NCI-H82 treated with DMSO at 0.1 percent for 48 hours (cell line): ENCODE measurements at regions not wholly inside any gene's neighbourhood (a gene's known extent, or its start where the extent isn't known, plus 50 kb on each side); places are given as distances from the start of the nearest gene placed in this dataset.

Experiments used
- DNase-seq: peaks from one replicate; lab custom pipeline; 2025; ENCODE audit not compliant: unreplicated experiment; lab: John Stamatoyannopoulos, UW

DNA sequence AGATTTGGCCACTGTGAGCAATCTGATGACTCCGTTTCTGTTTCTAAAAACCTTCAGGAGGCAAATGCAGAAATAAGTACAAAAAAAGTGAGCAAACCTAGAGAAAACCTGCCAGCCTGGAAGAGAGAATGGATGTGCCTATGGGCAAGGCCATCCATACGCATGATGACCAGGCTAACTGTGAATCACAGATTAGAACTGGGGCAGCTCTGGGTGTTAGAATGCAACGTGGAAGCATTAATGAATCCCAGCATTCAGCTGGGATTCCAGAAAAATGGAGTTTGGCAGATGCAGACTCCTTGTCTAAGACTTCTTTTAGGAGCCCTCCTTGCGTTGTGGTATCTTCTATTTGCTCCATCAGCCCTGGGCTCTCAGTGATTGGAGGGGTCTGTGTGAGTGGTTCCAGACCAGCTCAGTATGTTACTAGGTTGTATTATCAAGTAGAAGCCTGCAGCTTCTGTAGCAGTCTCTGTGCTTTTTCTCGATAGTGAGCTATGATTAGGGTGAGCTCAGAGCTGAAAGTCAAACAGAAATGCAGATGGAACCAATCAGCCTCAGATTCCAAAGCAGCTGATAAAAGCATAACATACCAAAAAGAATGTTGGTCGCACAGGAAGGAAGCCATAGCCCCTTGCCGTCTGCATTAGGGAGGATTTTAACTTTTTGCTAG is 154.0 kb downstream of the PSMG1 start:
- no peak for DNase-seq

DNA sequence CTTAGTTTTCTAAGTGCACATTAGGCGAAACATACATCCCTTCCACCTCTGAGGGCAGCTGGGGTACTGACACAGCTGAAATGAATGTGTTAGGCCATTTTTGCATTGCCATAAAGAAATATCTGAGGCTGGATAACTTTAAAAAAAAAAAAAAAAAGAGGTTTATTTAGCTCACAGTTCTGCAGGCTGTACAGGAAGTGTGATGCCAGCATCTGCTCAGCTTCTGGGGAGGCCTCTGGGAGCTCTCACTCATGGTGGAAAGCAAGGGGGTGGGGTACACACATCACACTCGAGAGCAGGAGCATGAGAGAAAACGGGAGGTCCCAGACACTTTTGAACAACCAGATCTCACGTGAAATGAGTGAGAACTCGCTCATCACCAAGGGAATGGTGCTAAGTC is 158.1 kb downstream of the PSMG1 start:
- no peak for DNase-seq

DNA sequence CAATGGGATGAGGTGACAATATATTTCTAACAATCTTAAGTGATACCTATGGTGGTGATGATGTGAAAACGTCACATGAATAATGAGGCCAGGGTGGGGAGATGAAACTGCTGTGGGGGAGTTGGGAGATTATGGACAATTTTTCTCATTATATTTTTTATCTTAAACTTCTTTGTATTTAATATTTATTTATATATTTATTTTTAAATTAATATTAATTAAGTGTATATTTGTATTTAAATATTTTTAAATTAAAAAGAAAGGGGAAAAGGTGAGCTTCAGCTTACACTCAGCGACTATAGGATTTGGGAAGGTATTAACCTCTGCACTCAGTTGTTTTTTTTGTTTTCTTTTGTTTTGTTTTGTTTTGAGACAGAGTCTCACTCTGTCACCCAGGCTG is 158.7 kb downstream of the PSMG1 start:
- no peak for DNase-seq

DNA sequence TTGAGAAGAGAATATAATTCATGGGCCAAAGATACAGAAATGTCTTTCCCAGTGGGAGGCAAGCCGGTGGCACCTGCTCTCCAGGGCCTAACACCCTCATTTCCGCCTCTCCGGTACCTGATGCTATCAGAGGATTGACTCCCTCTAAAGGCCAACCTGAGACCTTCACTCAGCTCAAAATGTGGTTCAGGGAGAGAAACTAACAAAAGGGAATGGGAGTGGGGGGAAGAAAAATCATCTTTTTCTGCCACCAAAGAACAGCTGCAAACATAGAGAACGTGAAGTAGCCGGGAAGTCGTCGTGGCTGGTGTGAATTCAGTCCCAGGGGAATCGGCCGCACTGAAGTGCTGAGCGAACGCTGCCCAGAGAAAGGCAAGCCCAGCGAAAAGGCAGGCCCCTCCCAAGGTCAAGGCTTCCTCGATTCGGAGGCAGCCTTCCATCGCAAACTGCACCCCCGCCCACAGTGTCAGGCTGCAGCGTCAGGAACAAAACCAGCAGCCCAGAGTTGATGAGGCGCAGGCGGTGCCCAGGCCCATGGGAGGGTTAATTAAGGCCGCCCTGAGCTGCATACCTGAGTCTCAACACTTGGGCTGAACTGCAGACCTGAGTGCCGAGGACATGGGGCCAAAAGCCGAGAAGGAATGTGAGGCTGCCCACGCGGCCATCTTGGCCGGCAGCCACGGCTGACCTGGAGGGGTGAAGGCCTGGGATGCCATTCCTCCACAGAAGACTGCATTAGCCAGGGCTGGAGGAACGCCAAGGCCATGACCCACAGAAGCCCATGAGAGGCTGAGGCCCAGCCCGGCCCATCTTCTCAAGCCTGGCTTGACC is 160.2 kb downstream of the PSMG1 start:
- DNase-seq: no peak

DNA sequence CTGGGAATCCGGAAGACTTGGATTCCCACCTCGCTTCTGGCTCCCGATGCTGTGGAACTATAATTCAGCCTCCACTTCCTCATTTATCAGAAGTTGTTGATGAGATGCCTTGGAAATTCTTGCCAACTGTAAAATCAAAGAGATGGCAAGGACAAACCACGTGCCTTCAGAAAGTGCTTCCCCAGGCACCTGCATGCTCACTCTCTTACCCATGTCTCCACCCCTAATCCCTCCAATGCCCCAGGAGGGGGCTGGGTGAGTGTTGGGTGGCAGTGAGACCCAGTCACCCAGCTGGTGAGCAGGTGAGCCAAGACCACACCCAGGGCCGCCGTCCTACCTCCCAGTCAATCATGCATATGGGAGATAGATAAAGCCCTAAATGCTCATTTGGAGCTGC is 160.8 kb downstream of the PSMG1 start:
- DNase-seq: no peak

DNA sequence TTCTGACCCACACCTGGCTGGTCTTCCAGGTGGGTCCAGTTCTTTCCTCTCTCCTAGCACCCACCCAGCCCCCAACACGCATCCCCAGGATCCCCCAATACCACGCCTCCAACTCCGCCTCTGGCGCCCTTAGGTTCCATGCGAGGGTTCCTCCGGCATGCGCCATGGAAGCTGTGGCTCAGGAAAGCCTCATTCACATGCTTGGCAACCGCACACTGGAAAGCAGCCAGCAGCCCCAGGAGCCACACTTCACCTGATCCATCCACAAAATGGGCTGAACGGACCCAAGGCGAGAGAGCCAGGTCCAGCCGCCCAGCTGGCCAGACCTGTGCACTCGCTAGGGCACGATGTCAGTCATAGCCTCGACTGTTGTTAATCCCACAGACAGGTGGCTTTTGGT is 161.2 kb downstream of the PSMG1 start:
- no peak for DNase-seq

DNA sequence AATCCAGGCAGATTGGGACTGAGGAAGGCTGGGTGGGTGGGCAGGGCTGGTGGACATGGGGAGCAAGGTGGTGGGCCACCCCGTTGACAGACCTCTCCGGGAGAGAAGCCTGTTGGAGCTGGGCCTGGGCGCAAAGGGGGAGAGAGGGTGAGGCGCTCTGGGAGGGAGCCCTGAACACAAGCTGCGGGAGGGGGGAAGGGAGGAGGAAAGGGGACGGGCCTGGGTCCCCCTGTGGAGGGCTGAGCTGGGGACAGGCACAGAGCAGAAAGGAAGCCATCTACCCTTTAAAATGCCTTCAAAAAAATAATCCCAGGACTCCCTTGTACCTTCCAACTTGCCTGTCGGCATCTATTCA is 161.8 kb downstream of the PSMG1 start:
- DNase-seq: no peak

DNA sequence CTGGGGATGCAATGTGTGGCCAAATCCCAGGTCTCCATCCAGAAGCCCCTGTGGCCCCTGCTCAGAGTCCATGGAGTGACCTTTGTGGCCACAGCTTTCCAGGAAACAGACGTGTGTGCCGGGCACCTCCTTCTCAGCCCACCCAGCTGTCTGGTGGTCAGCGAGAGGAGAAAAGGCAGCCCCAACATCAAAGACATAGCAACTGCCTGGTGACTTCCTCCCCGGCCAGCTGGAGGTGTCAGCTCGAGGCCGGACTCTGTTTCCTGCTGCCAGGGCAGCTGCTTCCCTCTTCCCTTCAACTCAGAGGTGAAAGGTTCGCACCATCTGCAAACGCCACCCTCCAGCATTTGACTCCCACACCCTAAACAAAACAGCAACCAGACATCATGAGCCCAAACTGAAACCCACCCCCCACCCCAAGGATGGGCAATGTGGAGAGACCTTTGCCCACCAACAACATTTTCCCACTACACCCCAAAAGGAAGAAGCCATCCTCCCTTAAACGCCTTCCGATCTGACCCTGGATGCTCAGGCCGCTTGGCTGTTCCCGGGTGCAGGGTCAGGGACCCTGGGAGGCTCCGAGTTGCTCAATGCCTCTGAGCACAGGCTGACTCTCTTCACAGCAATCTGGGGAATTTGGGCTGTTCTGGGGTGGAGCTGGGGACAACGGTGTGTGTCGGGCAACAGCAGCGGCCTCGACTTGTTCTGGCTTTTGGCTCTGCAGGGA is 162.3 kb downstream of the PSMG1 start:
- no peak for DNase-seq

DNA sequence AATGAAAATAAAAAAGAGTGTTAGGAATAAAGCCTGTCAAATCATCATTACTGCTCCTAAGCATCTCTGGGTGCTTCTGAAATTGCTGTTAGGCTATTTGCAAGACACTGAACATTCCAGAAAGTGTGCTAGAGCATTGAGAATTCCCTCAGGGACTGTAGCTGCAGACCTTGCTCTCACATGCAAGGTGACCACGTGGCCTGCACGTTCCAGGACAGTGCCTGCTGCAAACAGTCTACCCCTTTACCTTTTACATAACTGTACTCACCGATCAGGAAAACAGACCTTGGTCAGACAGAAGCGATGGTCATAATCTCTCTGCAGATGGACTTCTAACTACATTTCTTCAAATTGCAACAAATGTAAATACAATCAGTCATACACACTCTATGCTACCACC is 164.5 kb downstream of the PSMG1 start:
- no peak for DNase-seq

DNA sequence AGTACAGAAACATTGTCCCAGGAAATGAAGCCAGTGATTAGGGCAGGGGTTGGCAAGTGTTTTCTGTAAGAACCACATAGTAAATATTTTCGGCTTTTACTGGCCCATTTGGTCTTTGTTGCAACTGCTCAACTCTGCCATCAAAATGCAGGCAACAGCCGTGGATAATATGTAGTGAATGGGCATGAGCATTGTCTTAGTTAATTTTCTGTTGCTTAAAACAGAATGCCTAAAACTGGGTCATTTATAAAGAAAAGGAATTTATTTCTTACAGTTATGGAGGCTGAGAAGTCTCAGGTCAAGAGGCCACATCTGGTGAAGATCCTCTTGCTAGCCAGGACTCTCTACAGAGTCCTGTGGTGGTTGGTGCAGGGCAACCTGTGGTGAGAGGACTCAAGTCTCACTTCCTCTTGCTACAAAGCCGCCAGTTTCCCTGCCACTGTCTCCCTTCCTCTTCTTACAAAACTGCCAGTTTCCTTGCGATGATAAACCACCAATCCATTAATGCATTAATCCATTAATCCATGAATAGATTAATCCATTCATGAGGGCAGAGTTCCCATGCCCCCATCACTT is 166.4 kb downstream of the PSMG1 start:
- no peak for DNase-seq

DNA sequence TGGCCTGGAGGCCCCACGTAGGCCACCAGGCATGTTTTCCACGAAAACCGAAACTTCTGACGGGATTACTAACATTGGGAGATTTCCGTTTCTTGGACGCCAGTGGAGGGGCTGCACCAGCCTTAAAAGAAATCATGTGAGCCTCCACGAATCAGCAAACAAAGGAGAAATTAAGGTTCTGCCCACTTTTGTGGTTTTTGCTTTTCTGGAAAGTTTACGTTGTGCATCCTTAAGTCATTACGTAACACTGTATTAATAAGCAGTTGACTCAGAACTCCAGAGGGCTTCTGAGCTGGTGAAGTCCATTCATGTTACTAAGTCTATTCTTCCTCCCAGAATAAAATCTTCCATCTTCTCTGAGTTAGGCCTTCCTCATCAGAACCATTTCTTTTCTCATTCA is 168.5 kb downstream of the PSMG1 start:
- no peak for DNase-seq

DNA sequence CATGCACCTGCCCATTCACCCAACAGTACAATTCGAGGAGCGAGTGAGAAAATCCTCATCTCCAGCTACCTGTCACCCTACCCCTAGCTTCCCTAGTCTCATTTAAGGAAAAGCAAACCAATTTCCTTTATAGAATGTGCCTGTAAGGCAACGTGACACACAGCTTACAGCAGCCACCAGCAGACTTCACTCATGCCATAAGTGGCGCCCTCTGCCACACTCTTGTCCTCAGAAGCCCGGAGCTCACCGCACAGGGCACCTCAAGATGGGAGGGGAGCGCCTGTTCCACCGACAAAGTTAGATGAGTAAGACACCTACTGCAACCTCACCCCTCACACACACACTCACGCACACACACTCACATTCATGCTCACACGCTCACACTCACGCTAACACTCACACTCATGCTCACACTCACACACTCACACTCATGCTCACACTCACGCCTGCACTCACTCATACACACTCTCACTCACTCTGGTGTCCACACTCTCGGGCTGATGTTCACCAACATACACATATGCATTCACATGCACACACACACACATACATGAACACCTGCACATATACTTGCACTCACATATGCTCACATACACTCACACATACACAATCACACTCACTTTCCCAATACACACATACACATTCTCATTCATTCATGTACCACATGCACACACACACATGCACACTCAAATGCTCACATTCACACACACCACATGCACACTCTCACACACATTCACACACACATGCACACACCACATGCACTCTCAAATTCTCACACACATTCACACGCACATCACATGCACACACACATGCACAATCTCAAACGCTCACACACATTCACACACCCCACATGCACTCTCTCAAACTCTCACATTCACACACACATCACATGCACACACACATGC is 170.7 kb downstream of the PSMG1 start:
- DNase-seq: no peak

DNA sequence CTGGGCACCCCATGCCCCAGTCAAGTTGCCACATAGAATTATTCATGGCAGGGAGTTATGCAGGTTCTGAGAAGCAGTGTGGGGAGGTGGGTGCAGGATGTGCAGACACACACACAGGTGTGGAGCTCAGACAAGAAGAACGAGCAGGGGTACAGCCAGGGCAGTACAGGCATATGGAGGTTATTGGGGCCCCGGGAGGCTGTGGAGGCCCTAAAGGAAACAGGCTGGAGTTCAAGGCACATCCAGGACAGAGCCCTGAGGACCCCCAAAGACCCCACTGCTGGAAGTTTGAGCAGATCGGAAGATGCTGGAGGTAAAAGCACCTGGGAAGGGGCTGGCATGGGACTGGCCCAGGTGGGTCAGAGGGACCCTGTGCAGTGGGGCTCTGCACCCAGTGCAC is 171.3 kb downstream of the PSMG1 start:
- DNase-seq: no peak

DNA sequence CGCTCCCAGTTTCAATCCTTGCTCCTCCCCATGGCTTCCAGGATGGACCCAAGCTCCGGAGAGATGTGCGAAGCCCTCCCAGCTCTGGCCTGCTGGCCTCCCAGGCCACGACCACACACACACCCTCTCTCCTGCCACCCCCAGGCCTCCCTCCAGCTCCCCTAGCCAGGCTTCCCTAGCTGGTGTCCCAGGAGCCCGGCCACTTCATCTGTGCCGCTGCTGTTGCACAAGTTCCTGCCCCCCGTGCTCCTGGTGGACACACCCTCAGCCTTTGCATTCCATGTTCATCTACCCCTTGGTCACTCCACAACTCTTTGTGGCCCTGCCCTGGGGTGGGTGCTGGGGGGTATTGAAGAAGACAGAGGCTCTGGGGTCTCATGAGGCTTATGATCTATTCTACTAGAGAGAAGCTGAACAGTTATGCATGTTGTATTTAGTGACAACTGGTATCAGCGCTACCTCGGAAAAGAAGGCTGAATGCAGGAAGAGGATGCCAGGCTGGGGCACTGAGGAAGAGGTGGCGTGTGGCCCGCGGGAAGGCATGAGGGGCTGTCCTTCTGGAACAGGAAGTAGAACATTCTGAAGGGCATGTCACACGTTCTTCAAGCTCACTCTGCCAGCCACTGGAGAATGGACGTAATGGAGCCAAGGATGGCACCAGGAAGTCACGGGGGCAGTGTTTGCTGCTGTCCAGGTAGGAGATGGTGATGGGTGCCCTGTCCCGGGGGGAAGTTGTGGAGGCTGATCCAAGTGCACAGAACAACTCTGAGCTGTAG is 172.4 kb downstream of the PSMG1 start:
- no peak for DNase-seq

DNA sequence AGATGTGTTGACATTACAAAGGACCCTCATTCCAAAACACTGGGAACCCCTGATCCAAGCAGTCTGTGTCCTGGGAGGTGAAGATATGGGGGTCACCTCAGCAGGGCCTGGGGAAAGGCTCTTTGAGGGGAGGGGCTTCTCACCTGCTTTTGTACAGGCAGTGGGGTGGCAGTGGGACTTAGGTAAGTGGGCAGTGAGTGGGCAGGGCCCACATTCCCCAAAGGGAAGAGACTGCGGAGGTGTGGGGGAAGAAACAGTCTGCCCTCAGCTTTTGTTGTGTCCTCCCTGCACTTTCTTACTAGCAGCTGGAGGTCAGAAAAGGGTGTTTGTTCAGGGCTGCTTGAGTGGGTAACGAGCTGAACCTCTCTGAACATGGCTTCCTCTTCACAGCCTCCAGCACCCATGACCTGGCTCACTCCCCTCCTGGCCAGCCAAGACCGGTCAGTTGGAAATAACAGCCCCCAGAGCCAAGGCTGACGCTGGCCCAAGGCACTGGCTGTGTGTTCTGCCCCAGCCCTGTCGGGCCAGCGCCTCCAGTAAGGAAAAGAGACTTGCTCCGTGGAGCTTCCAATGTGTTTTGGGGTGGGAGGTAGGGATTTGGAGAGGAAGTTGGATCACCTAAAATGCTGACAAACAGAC is 173.5 kb downstream of the PSMG1 start:
- no peak for DNase-seq

DNA sequence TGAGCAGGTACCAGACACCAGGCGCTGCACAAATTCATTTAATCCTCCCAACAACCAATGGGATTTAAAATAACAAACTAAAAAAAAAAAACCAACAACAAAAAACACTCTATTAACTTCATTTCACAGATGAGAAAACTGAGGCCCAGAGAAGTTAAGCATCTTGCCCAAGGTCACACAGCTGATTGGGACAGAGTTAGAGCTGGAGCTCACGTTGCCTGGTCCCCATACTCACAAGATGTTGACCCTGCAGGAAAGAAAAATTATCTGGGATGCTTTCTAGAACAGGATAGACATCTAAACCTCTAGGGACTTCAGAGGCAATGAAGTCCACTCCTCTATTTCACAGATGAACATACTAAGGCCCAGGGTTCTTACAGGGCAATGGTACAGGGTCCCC is 175.3 kb downstream of the PSMG1 start:
- no peak for DNase-seq

DNA sequence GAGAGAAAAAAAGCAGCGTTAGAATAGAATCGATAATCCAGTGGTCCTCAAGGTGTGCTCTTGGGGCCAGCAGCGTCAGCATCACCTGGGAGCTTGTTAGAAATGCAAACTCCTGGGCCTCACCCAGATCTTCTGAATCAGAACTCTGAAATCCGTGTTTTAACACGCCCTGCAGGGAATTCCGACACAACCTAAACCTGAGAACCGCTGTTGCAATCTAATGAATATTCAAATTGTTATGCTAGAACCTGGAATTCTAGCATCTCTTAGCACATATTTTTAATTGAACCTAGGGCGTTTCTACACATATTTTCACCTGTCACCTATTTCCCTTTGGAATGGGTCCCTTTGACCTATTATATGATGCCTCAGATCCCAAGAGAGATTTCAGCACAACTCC is 175.7 kb downstream of the PSMG1 start:
- DNase-seq: no peak

DNA sequence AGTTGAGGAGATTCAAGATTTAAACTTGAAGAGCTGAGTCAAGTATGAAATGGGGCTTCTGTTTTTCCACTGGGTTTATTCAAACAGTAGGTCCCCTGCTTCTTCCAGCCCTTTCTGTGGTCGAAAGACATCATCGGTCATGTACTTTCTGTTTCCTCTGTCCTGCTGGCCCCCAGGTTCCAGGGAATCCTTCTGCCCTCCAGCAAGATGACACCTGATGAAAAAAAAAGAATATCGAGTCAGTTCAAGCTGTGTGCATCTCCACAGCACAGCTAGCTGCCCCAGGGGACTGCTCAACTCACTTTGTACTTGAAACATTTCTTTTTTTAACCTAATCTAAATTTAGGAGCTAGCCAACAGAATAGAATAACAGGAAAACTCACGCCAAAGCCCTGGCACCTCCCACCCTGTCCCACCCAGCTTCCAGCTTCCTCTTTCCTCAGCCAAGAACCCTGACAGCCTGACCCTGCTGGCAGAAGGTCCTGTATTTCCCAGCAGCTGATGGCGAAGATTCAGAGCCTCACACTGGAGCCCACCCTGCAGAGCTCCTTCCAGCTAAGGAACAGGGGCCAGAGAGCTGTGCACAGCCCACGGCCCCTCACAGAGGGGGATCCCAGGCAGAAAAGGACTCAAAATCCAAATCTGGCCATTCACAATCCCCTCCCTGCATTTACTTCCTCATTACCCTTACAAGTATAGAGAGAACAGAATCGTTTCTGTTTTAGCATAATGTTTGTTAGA is 176.5 kb downstream of the PSMG1 start:
- no peak for DNase-seq

DNA sequence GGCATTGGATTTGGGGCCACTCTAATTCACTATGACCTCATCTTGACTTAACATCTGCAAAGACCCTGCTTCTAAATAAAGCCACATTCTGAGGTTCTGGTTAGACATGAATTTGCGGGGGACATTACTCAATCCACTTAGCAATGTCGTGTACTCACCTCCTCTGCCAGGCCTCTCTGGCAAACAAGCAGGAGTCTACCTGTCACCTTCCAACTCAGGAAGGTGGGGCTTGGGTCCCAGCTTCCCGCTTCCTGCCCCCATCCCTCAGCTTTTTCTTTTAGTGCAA is 177.8 kb downstream of the PSMG1 start:
- no peak for DNase-seq
